OCI-LY7 (cell line): ENCODE measurements at regions not wholly inside any gene's neighbourhood (a gene's known extent, or its start where the extent isn't known, plus 50 kb on each side); places are given as distances from the start of the nearest gene placed in this dataset.

ENCODE experiments used
- BruUV-seq: library from RNA; stranded (reverse); fragments of 400-500 nt; replicated peaks from 2 replicates; lab custom pipeline; 2021; lab: Mats Ljungman, UMichigan
- CTCF ChIA-PET: fragments of 300-600 bp; sonication (Branson Sonifier 250); formaldehyde crosslinking; loops from one replicate; lab custom pipeline; 2022; ENCODE audit warnings: antibody characterized with exemption; ENCODE audit not compliant: unreplicated experiment; lab: Charles Lee
- POLR2A ChIA-PET: fragments of 300-600 bp; sonication (Branson Sonifier 250); formaldehyde crosslinking; loops from one replicate; lab custom pipeline; 2022; ENCODE audit warnings: antibody characterized with exemption; lab: Charles Lee
- DNase-seq: peaks from one replicate; pipeline ENCODE4 v3.0.0-alpha.2; 2015; ENCODE audit warnings: low spot score
- H2AFZ ChIP-seq: fragments of 200-600 bp; sonication (generic), shearing (Covaris generic); 2 replicates; pipeline ENCODE4 v1.6.1; 2014; ENCODE audit warnings: mild to moderate bottlenecking, antibody characterized with exemption, low read length, moderate library complexity
- H3K27ac ChIP-seq: fragments of 200-600 bp; sonication (generic); 2 replicates; pipeline ENCODE4 v1.5.1; 2014; ENCODE audit warnings: mixed run types, low read depth, mild to moderate bottlenecking, moderate library complexity, low read length, inconsistent platforms; ENCODE audit not compliant: poor library complexity, severe bottlenecking
- H3K36me3 ChIP-seq: fragments of 200-600 bp; sonication (generic); 2 replicates; pipeline ENCODE4 v1.6.1; 2014; ENCODE audit warnings: mild to moderate bottlenecking, antibody characterized with exemption, low read length, moderate library complexity, mixed read lengths; ENCODE audit not compliant: insufficient read depth
- H3K4me1 ChIP-seq: fragments of 200-600 bp; sonication (generic); 2 replicates; pipeline ENCODE4 v1.5.1; 2014; ENCODE audit warnings: mild to moderate bottlenecking, low read length; ENCODE audit not compliant: insufficient read depth, poor library complexity, severe bottlenecking
- H3K4me2 ChIP-seq: fragments of 200-600 bp; sonication (generic); 2 replicates; pipeline ENCODE4 v1.6.1; 2014; ENCODE audit warnings: mild to moderate bottlenecking, low read length
- H3K4me3 ChIP-seq: fragments of 200-600 bp; sonication (generic); 2 replicates; pipeline ENCODE4 v1.5.1; 2014; ENCODE audit warnings: mild to moderate bottlenecking, low read depth, low read length; ENCODE audit not compliant: poor library complexity, severe bottlenecking
- H3K79me2 ChIP-seq: fragments of 200-600 bp; sonication (generic); 2 replicates; pipeline ENCODE4 v1.6.1; 2016; ENCODE audit warnings: low read depth, mild to moderate bottlenecking, low read length, moderate library complexity, mixed read lengths; ENCODE audit not compliant: insufficient read depth
- H3K9me2 ChIP-seq: fragments of 200-600 bp; sonication (generic); 2 replicates; pipeline ENCODE4 v1.6.1; 2016; ENCODE audit warnings: mild to moderate bottlenecking, low read length, mixed read lengths; ENCODE audit not compliant: insufficient read depth
- H3K9me3 ChIP-seq: fragments of 200-600 bp; sonication (generic); 2 replicates; pipeline ENCODE4 v1.6.1; 2014; ENCODE audit warnings: mild to moderate bottlenecking, mixed run types, low read length, mixed read lengths
- H4K20me1 ChIP-seq: fragments of 200-600 bp; sonication (generic); 2 replicates; pipeline ENCODE4 v1.6.1; 2014; ENCODE audit warnings: mild to moderate bottlenecking, antibody characterized with exemption, low read length, moderate library complexity, mixed read lengths; ENCODE audit not compliant: insufficient read depth
- CTCF ChIP-seq: fragments of 200-600 bp; sonication (generic); conservative IDR thresholded peaks from 2 replicates; pipeline ENCODE4 v1.5.1; 2014; ENCODE audit warnings: mild to moderate bottlenecking, antibody characterized with exemption, low read length, moderate library complexity, mixed read lengths
- EZH2phosphoT487 ChIP-seq: fragments of 200-600 bp; sonication (generic); IDR thresholded peaks from 2 replicates; pipeline ENCODE4 v1.6.1; 2018; ENCODE audit warnings: low read depth, borderline replicate concordance, mild to moderate bottlenecking, mixed run types, antibody characterized with exemption, low read length, moderate library complexity, mixed read lengths
- intact Hi-C: fragments of 100-400 bp; cut with micrococcal nuclease; formaldehyde crosslinking; loops from one replicate; pipeline ENCODE4 v1.10.0; 2022; ENCODE audit not compliant: unreplicated experiment

DNA sequence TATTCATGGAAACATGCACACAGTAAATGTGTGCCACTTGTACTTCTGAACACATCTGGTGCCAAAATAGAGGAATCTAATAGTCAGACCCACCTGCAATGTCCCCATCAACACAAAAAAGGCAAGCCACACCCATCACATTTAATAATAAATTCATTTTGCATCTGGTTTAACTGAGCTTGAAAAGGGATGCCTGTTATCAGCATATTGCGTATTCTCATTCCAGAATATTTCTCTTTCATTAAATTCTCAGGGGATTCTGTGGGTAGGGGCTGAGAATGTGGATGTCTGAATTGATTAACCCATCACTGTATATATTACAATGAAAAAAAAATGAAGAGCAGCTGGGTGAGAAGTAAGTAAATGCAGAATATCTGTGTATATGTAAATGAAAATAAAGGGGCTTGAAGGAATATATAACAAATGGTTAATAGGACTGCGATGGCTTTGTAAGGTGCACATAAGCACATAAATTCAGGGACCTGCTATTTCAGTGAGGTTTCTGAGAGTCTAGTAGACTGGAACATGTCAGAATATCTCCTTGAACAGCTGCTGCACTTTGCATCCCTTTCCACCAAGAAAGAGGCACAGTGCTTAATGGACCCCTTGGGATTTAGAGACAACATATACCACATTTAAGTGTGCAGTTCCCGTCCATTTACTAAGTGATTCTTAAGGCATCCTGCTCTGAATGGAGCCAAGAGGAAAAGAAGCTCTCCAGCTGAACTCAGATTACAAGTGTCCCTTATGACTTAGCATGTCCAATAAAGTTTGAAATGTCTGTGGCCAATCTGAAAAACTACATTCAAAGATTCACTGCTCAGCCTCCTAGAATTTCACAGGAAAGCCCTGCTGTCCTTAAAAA, 104.1 kb upstream of the NIPBL start:
- Histone ChIP-seq H3K9me3 (no peaks in the 10 kb centered on the region), H3K4me3 (no peak overlapping the region), H3K9me2 (no peaks in the 10 kb centered on the region), H2AFZ (no peak overlapping the region), H3K79me2 (no peaks in the 10 kb centered on the region), H3K36me3 (no peaks in the 10 kb centered on the region), H3K4me1 (no peaks in the 10 kb centered on the region), H3K4me2 (no peak overlapping the region), H4K20me1 (no peaks in the 10 kb centered on the region), H3K27ac (no peak overlapping the region)
- BruUV-seq: no TSS peak
- ChIA-PET POLR2A (no interaction called here), CTCF (no interaction called here)
- TF ChIP-seq EZH2phosphoT487 (no peak), CTCF (no peak)
- DNase-seq: no peak
- intact Hi-C loops: no loop called here

GRCh38 chr5:36777105-36777757, 99.3 kb upstream of the NIPBL start:
- DNase-seq: peak; percentile 5
- intact Hi-C loops: no loop called here
- Histone ChIP-seq H3K9me2 (no peaks in the 10 kb centered on the region), H4K20me1 (no peaks in the 10 kb centered on the region), H3K9me3 (no peaks in the 10 kb centered on the region), H3K79me2 (no peaks in the 10 kb centered on the region), H3K4me2 (no peak overlapping the region), H3K36me3 (no peaks in the 10 kb centered on the region), H3K4me3 (no peak overlapping the region), H3K4me1 (no peaks in the 10 kb centered on the region), H3K27ac (no peak overlapping the region), H2AFZ (no peak overlapping the region)
- TF ChIP-seq CTCF (peak; percentile 44; the same call in 1 of the 2 replicates), EZH2phosphoT487 (no peak)
- BruUV-seq: no TSS peak
- ChIA-PET CTCF (no interaction called here), POLR2A (interaction anchor here (0.6 to 1.0 kb wide), 3 partner anchors 66 to 428 kb away, joined by 3 to 4 read pairs (median 4); no protein-coding TSS in a partner anchor)
